ENCODE measurements at regions not wholly inside any gene's neighbourhood (a gene's known extent, or its start where the extent isn't known, plus 50 kb on each side); places are given as distances from the start of the nearest gene placed in this dataset.

DNA sequence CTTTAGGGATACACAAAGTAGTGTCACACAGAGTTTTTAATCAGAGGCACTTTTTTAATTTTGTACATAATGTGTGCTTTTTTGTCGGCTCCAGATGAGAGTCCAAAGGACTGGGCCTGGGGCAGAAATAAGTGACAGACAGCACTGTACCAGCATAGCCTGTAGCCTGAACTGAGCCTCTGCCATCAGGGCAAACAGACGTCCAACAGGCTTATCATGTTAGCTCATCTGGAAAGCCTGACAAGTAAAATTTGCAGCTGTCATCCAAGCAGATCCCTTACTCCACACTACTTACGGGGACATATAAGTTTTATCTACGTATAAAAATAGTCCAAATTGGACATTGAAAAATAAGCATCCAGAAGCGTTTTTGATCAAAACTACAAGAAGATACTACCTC lies 233.1 kb upstream of the GAS1 start:
- Mint-ChIP-seq H3K27ac (ENCODE audit: unreplicated experiment) (no peak overlapping the region), H3K27me3 (ENCODE audit: low read depth) (no peaks in the 10 kb centered on the region), H3K4me1 (ENCODE audit: low read depth) (peaks cover 56% of the 10 kb centered on the region), H3K36me3 (ENCODE audit: low read depth) (peaks cover 2% of the 10 kb centered on the region), H3K4me3 (ENCODE audit: unreplicated experiment) (no peak overlapping the region), H3K9me3 (ENCODE audit: low read depth) (peaks cover 6% of the 10 kb centered on the region)
- TF ChIP-seq, protein P1, sequence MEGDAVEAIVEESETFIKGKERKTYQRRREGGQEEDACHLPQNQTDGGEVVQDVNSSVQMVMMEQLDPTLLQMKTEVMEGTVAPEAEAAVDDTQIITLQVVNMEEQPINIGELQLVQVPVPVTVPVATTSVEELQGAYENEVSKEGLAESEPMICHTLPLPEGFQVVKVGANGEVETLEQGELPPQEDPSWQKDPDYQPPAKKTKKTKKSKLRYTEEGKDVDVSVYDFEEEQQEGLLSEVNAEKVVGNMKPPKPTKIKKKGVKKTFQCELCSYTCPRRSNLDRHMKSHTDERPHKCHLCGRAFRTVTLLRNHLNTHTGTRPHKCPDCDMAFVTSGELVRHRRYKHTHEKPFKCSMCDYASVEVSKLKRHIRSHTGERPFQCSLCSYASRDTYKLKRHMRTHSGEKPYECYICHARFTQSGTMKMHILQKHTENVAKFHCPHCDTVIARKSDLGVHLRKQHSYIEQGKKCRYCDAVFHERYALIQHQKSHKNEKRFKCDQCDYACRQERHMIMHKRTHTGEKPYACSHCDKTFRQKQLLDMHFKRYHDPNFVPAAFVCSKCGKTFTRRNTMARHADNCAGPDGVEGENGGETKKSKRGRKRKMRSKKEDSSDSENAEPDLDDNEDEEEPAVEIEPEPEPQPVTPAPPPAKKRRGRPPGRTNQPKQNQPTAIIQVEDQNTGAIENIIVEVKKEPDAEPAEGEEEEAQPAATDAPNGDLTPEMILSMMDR (IDR thresholded peaks at IDR 0.05), result no peak
- DNase-seq (ENCODE audit: low spot score), result no peak

DNA sequence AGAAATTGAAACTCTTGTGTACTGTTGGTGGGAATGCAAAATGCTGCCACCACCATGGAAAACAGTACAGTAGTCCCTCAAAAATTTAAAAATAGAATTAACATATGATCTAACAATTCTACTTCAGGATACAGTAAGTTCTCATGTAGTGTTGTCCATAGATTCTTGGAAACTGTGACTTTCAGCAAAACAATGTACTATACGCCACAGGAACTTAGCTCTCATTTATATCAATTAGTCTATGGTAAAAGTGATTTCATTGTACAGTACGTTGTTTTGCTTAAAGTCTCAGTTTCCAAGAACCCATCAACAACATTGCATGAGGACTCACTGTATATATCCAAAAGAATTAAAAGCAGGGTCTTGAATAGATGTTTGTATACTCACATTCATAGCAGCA lies 233.5 kb upstream of the GAS1 start:
- no peak overlapping the region for H3K27ac Mint-ChIP-seq (ENCODE audit: unreplicated experiment)
- H3K4me3 Mint-ChIP-seq (ENCODE audit: unreplicated experiment), result no peak overlapping the region
- peaks cover 61% of the 10 kb centered on the region for H3K4me1 Mint-ChIP-seq (ENCODE audit: low read depth)
- TF ChIP-seq, protein P1 (IDR thresholded peaks at IDR 0.05), result no peak
- DNase-seq (ENCODE audit: low spot score), result no peak
- H3K36me3 Mint-ChIP-seq (ENCODE audit: low read depth), result peaks cover 2% of the 10 kb centered on the region
- no peaks in the 10 kb centered on the region for H3K27me3 Mint-ChIP-seq (ENCODE audit: low read depth)
- H3K9me3 Mint-ChIP-seq (ENCODE audit: low read depth), result peaks cover 6% of the 10 kb centered on the region

DNA sequence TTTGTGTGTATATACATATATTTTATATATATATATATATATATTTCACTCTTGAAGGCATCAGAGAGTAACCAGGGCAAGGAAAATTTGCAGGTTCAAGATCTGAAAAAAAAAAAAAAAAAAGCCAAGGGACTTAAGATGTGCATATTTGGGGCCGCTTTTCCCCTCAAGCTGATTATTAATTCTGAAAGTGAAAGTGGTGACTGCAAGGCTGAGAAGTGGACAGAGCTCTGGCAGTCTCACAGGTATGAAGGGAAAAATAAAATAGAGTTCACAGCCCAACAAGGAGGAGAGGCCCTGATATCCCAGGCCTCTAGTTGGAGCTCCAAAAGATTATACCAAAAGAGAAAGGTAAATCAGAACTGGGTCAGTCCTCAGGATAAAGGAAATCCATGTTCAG lies 234.4 kb upstream of the GAS1 start:
- TF ChIP-seq, protein P1 (IDR thresholded peaks at IDR 0.05), result no peak
- Mint-ChIP-seq H3K36me3 (ENCODE audit: low read depth) (peaks cover 2% of the 10 kb centered on the region), H3K4me3 (ENCODE audit: unreplicated experiment) (no peak overlapping the region), H3K27me3 (ENCODE audit: low read depth) (no peaks in the 10 kb centered on the region), H3K4me1 (ENCODE audit: low read depth) (peaks cover 68% of the 10 kb centered on the region), H3K27ac (ENCODE audit: unreplicated experiment) (no peak overlapping the region), H3K9me3 (ENCODE audit: low read depth) (peaks cover 6% of the 10 kb centered on the region)
- DNase-seq (ENCODE audit: low spot score), result no peak

DNA sequence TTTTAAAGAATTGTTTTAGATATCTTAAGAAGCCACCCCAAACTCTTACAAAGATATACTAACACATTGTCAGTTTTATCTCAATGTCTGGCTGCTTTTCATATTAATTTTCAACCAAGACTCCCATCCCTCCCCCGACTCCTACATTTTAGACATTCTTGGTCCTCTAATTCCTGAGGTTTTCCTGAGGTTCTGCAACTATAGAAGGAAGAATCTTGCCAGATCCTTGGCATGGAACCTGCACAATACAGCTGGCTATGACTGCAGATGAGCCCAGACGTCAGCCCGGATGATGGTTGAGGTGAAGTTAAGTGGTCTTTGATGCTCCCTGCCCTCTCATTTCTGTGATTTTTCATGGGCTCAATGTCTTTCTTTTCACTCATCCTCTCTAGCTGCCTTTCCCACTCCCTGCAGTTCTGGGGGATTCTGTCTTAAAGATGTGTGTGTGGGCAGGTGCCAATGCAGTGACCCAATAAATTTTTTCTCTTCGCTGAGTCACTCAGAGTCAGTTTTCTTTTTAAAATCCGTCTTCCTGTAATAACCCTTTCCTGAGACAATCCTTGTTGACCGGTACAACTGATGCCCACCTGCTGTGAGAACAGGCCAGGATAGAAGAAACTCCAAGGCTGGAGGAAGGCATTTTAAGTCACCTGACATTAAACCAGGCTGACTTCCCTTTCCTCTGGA lies 237.8 kb upstream of the GAS1 start:
- TF ChIP-seq, protein P1 (IDR thresholded peaks at IDR 0.05), result no peak
- Mint-ChIP-seq H3K27ac (ENCODE audit: unreplicated experiment) (peak overlapping the region; percentile 93), H3K9me3 (ENCODE audit: low read depth) (peaks cover 6% of the 10 kb centered on the region), H3K27me3 (ENCODE audit: low read depth) (no peaks in the 10 kb centered on the region), H3K4me1 (ENCODE audit: low read depth) (peaks cover 62% of the 10 kb centered on the region), H3K36me3 (ENCODE audit: low read depth) (peaks cover 2% of the 10 kb centered on the region), H3K4me3 (ENCODE audit: unreplicated experiment) (peak overlapping the region; percentile 21)
- DNase-seq (ENCODE audit: low spot score), result no peak

DNA sequence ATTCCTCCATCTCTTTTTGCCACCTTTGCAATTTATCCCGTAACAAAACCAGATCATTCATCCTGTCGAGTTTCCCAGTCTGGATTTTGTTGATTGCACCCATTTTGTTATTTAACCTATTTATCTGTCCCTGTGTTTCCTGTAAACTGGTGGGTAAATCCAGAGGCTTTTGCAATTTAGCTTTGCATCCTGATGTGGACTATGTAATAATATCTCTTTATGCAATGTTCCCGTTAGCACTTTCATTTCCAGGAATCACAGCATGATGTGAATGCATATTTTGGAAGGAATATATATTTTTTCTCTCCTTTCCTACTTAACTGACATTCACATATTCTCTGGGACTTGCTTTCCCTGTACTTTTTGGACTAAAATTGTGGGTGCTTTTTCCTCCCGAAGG lies 240.3 kb upstream of the GAS1 start:
- Mint-ChIP-seq H3K27ac (ENCODE audit: unreplicated experiment) (no peak overlapping the region), H3K9me3 (ENCODE audit: low read depth) (peaks cover 3% of the 10 kb centered on the region), H3K4me1 (ENCODE audit: low read depth) (peaks cover 58% of the 10 kb centered on the region), H3K36me3 (ENCODE audit: low read depth) (no peaks in the 10 kb centered on the region), H3K4me3 (ENCODE audit: unreplicated experiment) (no peak overlapping the region), H3K27me3 (ENCODE audit: low read depth) (no peaks in the 10 kb centered on the region)
- TF ChIP-seq, protein P1 (IDR thresholded peaks at IDR 0.05), result no peak
- DNase-seq (ENCODE audit: low spot score), result no peak

All from chondrocyte (in vitro differentiated cells).